SU-DHL-6 (cell line): ENCODE measurements at regions not wholly inside any gene's neighbourhood (a gene's known extent, or its start where the extent isn't known, plus 50 kb on each side); places are given as distances from the start of the nearest gene placed in this dataset.

Experiments used
- H2AFZ ChIP-seq: fragments of 200-600 bp; sonication (generic); 2 replicates; pipeline ENCODE4 v1.6.1; 2014; ENCODE audit warnings: low read depth, mild to moderate bottlenecking, moderate library complexity, mixed read lengths, antibody characterized with exemption, low read length; ENCODE audit not compliant: severe bottlenecking
- H3F3A ChIP-seq: fragments of 200-600 bp; shearing (Covaris generic); 2 replicates; pipeline ENCODE4 v1.6.0; 2016; ENCODE audit warnings: antibody characterized with exemption, mild to moderate bottlenecking; ENCODE audit not compliant: insufficient read depth
- H3K27ac ChIP-seq: fragments of 200-600 bp; sonication (generic); 2 replicates; pipeline ENCODE4 v1.5.1; 2016; ENCODE audit warnings: low read depth, mild to moderate bottlenecking, low read length, moderate library complexity, mixed read lengths
- H3K27me3 ChIP-seq: fragments of 200-600 bp; sonication (generic), shearing (Covaris generic); 2 replicates; pipeline ENCODE4 v1.6.0; 2014; ENCODE audit warnings: mild to moderate bottlenecking, low read length
- H3K36me3 ChIP-seq: fragments of 200-600 bp; sonication (generic); 2 replicates; pipeline ENCODE4 v1.6.1; 2014; ENCODE audit warnings: mild to moderate bottlenecking, low read length, mixed read lengths
- H3K4me2 ChIP-seq: fragments of 300-600, 200-600 bp; shearing (Covaris generic), sonication (generic); 2 replicates; pipeline ENCODE4 v1.6.0; 2014; ENCODE audit warnings: low read length, low read depth, mild to moderate bottlenecking; ENCODE audit not compliant: poor library complexity, severe bottlenecking
- H3K4me3 ChIP-seq: fragments of 200-600 bp; sonication (generic); 2 replicates; pipeline ENCODE4 v1.5.1; 2014; ENCODE audit warnings: antibody characterized with exemption, low read length, mild to moderate bottlenecking, mixed read lengths; ENCODE audit not compliant: insufficient read depth, poor library complexity, severe bottlenecking
- H3K79me2 ChIP-seq: fragments of 200-600 bp; sonication (generic); 2 replicates; pipeline ENCODE4 v1.6.1; 2014; ENCODE audit warnings: mild to moderate bottlenecking, low read length, moderate library complexity; ENCODE audit not compliant: insufficient read depth
- H3K9ac ChIP-seq: fragments of 200-600 bp; sonication (generic); 2 replicates; pipeline ENCODE4 v1.7.0; 2014; ENCODE audit warnings: mild to moderate bottlenecking, low read length
- H3K9me2 ChIP-seq: fragments of 200-600 bp; sonication (generic); replicated peaks from 2 replicates; pipeline ENCODE4 v1.6.1; 2014; ENCODE audit warnings: low read length; ENCODE audit not compliant: insufficient read depth
- H3K9me3 ChIP-seq: fragments of 200-600 bp; sonication (generic); 2 replicates; pipeline ENCODE4 v1.6.1; 2014; ENCODE audit warnings: low read length, mixed read lengths; ENCODE audit not compliant: insufficient read depth
- H4K20me1 ChIP-seq: fragments of 200-600 bp; sonication (generic); 2 replicates; pipeline ENCODE4 v1.6.1; 2014; ENCODE audit warnings: low read depth, mild to moderate bottlenecking, antibody characterized with exemption, low read length, moderate library complexity, mixed read lengths
- EZH2phosphoT487 ChIP-seq: fragments of 200-600 bp; sonication (generic), shearing (Covaris generic); conservative IDR thresholded peaks from 2 replicates; pipeline ENCODE4 v1.6.1; 2018; ENCODE audit warnings: mild to moderate bottlenecking, antibody characterized with exemption, low read length, moderate library complexity, mixed read lengths
- TF ChIP-seq, protein P1 (sequence below): fragments of 200-600 bp; sonication (generic); IDR thresholded peaks from one replicate; pipeline ENCODE4 v1.5.1; 2017; ENCODE audit warnings: antibody characterized with exemption, mild to moderate bottlenecking, low read length, moderate library complexity; ENCODE audit not compliant: insufficient read depth, poor library complexity, severe bottlenecking

DNA sequence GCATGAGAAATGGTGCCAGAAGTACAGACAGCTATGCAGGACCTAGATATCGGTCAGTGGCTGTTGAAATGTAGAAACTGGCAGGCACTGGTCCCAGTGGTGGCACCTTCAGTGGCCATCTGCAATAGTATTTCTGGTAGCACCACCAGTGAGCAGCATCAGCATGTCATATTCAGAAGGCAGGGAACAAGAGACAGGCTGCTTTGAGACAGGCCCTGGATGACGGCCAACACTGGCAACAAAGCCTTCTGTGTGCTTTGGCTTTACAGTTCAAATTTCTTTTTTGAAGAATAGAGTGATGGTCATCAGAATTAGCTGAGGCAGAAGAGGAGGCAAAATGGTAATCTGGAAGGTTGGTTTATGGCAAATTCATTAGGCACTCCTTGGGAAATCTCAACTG is 273.4 kb upstream of the SLC16A7 start:
- TF ChIP-seq, protein P1, sequence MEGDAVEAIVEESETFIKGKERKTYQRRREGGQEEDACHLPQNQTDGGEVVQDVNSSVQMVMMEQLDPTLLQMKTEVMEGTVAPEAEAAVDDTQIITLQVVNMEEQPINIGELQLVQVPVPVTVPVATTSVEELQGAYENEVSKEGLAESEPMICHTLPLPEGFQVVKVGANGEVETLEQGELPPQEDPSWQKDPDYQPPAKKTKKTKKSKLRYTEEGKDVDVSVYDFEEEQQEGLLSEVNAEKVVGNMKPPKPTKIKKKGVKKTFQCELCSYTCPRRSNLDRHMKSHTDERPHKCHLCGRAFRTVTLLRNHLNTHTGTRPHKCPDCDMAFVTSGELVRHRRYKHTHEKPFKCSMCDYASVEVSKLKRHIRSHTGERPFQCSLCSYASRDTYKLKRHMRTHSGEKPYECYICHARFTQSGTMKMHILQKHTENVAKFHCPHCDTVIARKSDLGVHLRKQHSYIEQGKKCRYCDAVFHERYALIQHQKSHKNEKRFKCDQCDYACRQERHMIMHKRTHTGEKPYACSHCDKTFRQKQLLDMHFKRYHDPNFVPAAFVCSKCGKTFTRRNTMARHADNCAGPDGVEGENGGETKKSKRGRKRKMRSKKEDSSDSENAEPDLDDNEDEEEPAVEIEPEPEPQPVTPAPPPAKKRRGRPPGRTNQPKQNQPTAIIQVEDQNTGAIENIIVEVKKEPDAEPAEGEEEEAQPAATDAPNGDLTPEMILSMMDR: no peak
- no peak for TF ChIP-seq EZH2phosphoT487
- Histone ChIP-seq H2AFZ (no peak overlapping the region), H3K9me3 (no peaks in the 10 kb centered on the region), H3K27ac (no peak overlapping the region), H3K4me3 (no peak overlapping the region), H3K79me2 (no peaks in the 10 kb centered on the region), H3K36me3 (no peaks in the 10 kb centered on the region), H3K27me3 (no peaks in the 10 kb centered on the region), H4K20me1 (no peaks in the 10 kb centered on the region), H3F3A (no peaks in the 10 kb centered on the region), H3K9ac (no peak overlapping the region), H3K9me2 (no peaks in the 10 kb centered on the region), H3K4me2 (no peak overlapping the region)

DNA sequence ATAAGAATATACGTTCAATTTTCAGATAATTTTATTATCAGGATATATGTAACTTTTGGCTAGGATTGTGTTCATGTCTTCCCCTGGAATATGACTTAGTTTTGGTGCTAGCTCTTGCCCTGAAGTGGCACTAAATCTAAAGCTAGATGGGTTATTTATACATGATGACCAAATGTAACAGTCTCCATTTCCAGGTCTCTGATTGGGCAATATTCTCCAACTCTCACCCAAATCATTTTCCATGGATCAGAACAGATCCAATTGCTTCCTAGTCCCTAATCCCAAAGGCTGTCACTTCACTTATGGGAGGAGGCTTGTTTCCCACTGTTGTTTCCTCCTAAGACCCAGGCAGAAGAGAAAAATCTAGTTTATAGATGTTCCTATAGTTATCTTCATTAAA is 274.6 kb upstream of the SLC16A7 start:
- no peaks in the 10 kb centered on the region for H4K20me1 ChIP-seq

DNA sequence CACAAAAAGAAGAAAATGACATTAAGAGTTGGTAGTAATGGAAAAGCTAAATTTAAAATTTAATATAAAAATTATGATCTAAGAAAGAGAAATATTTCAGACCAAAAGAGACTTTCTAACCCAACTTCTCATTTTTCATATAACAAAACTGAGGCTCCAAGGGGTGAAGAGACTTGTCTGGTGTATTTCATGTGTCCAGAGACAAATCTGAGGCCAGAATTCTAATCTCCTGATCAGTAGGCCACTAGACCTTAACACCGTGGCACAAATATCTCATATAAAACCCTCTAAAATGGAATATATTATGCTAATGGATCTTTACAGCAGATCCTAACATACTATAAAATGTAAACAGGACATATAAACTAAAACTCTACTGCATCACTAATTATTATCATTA is 275.7 kb upstream of the SLC16A7 start:
- Histone ChIP-seq H3K27me3 (no peaks in the 10 kb centered on the region), H3K27ac (no peak overlapping the region), H3K9me2 (no peaks in the 10 kb centered on the region), H3K9ac (no peak overlapping the region), H3K79me2 (no peaks in the 10 kb centered on the region), H3K4me3 (no peak overlapping the region), H2AFZ (no peak overlapping the region), H3K4me2 (no peak overlapping the region), H3K9me3 (no peaks in the 10 kb centered on the region), H3F3A (no peaks in the 10 kb centered on the region), H4K20me1 (no peaks in the 10 kb centered on the region), H3K36me3 (no peaks in the 10 kb centered on the region)
- TF ChIP-seq, protein P1: no peak
- no peak for TF ChIP-seq EZH2phosphoT487

More for the DNA sequence above, 274.6 kb upstream of the SLC16A7 start:
- Histone ChIP-seq H3F3A (no peaks in the 10 kb centered on the region), H3K9me3 (no peaks in the 10 kb centered on the region), H3K4me3 (no peak overlapping the region), H3K9me2 (no peaks in the 10 kb centered on the region), H2AFZ (no peak overlapping the region), H3K36me3 (no peaks in the 10 kb centered on the region), H3K27ac (no peak overlapping the region), H3K4me2 (no peak overlapping the region), H3K9ac (no peak overlapping the region), H3K27me3 (no peaks in the 10 kb centered on the region), H3K79me2 (no peaks in the 10 kb centered on the region)
- TF ChIP-seq, protein P1: no peak
- TF ChIP-seq EZH2phosphoT487: no peak

DNA sequence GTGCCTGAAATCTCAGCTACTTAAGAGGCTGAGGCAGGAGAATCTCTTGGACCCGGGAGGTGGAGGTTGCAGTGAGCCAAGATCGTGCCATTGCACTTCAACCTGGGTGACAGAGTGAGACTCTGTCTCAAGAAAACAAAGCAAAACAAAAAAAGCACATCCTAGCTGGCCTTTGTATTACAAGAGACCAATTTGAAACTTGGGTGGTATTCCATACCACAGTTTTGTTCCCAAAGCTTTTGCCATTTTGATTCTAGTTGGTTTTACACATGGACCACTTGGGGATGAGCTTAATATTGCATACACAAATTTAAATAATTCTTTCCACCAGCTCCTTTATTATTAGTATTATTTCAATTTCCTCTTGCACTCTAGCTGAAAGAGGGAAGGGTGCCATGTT is 276.9 kb upstream of the SLC16A7 start:
- Histone ChIP-seq H2AFZ (no peak overlapping the region), H3K79me2 (no peaks in the 10 kb centered on the region), H3K4me3 (no peak overlapping the region), H3K27me3 (no peaks in the 10 kb centered on the region), H3K9ac (no peak overlapping the region), H3K4me2 (no peak overlapping the region), H3K36me3 (no peaks in the 10 kb centered on the region), H3F3A (no peaks in the 10 kb centered on the region), H4K20me1 (no peaks in the 10 kb centered on the region), H3K27ac (no peak overlapping the region), H3K9me2 (no peaks in the 10 kb centered on the region), H3K9me3 (no peaks in the 10 kb centered on the region)
- TF ChIP-seq, protein P1: no peak
- TF ChIP-seq EZH2phosphoT487: no peak
